Cardiac muscle cell (in vitro differentiated cells and primary cell): ENCODE measurements at regions not wholly inside any gene's neighbourhood (a gene's known extent, or its start where the extent isn't known, plus 50 kb on each side); places are given as distances from the start of the nearest gene placed in this dataset.

Experiments used
- DNase-seq, 2 donors: peaks; one replicate each; pipeline versions ENCODE4 v3.0.0 to v3.0.0-alpha.2; 2010 to 2017; ENCODE audit warnings: low read depth in 1 of 2, low spot score in 1 of 2
- H3K27ac ChIP-seq: fragments of 200-600 bp; sonication (generic); 2 replicates; pipeline ENCODE4 v1.5.1; 2016
- H3K27me3 ChIP-seq: fragments of 200-600 bp; sonication (generic); 2 replicates; pipeline ENCODE4 v1.6.0; 2016; ENCODE audit warnings: control low read depth
- H3K36me3 ChIP-seq: fragments of 200-600 bp; sonication (generic); 2 replicates; pipeline ENCODE4 v1.5.1; 2016; ENCODE audit warnings: control low read depth
- H3K4me1 ChIP-seq: fragments of 200-600 bp; sonication (generic); 2 replicates; pipeline ENCODE4 v1.8.1; 2017; ENCODE audit warnings: low read depth, mild to moderate bottlenecking, mixed run types
- H3K4me3 ChIP-seq: fragments of 200-600 bp; sonication (generic); 2 replicates; pipeline ENCODE4 v1.5.1; 2016; ENCODE audit warnings: mild to moderate bottlenecking
- H3K9me3 ChIP-seq: fragments of 200-600 bp; sonication (generic); 2 replicates; pipeline ENCODE4 v1.5.1; 2017; ENCODE audit warnings: low read depth, mild to moderate bottlenecking, control low read depth
- TF ChIP-seq, protein P1 (sequence below): IDR thresholded peaks from 2 replicates; pipeline ENCODE4 v1.5.1; 2012; ENCODE audit warnings: low read depth, mild to moderate bottlenecking, low read length

DNA sequence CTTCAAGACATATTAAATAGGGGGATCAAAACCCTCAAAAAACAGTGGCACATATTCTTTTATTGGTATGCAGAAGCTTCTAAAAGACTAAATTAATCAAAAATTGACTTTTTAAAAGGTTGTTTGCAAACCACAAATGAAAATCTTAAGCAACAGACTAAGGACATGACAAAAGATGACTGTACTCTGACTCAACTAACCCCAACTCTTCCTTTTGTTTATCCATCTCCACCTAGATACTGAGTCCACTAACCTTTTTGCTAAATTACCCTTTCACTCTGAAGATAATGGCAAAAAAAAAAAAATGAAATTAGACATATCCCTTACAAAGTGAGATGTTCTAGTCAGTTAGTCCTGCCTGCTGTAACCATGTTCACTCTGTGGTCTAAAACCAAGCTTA, 91.6 kb upstream of the NLRP2B start:
- Histone ChIP-seq H3K27ac (no peak overlapping the region), H3K9me3 (no peaks in the 10 kb centered on the region)

GRCh38 chrX:57752866-57753265, 72.8 kb upstream of the NLRP2B start:
- H3K27ac ChIP-seq: no peak overlapping the region
- TF ChIP-seq, protein P1, sequence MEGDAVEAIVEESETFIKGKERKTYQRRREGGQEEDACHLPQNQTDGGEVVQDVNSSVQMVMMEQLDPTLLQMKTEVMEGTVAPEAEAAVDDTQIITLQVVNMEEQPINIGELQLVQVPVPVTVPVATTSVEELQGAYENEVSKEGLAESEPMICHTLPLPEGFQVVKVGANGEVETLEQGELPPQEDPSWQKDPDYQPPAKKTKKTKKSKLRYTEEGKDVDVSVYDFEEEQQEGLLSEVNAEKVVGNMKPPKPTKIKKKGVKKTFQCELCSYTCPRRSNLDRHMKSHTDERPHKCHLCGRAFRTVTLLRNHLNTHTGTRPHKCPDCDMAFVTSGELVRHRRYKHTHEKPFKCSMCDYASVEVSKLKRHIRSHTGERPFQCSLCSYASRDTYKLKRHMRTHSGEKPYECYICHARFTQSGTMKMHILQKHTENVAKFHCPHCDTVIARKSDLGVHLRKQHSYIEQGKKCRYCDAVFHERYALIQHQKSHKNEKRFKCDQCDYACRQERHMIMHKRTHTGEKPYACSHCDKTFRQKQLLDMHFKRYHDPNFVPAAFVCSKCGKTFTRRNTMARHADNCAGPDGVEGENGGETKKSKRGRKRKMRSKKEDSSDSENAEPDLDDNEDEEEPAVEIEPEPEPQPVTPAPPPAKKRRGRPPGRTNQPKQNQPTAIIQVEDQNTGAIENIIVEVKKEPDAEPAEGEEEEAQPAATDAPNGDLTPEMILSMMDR: no peak
- no peak overlapping the region for H3K4me3 ChIP-seq
- no peaks in the 10 kb centered on the region for H3K9me3 ChIP-seq
- H3K4me1 ChIP-seq: no peaks in the 10 kb centered on the region
- H3K27me3 ChIP-seq: no peaks in the 10 kb centered on the region
- H3K36me3 ChIP-seq: no peaks in the 10 kb centered on the region
- no peak for DNase-seq

More for the DNA sequence above, 91.6 kb upstream of the NLRP2B start:
- Histone ChIP-seq H3K4me1 (no peaks in the 10 kb centered on the region), H3K27me3 (no peaks in the 10 kb centered on the region), H3K4me3 (no peak overlapping the region), H3K36me3 (no peaks in the 10 kb centered on the region)
- DNase-seq: no peak
- TF ChIP-seq, protein P1: no peak

GRCh38 chrX:57741107-57741506, 61.0 kb upstream of the NLRP2B start:
- Histone ChIP-seq H3K4me3 (no peak overlapping the region), H3K27ac (no peak overlapping the region), H3K36me3 (no peaks in the 10 kb centered on the region), H3K27me3 (no peaks in the 10 kb centered on the region), H3K9me3 (no peaks in the 10 kb centered on the region), H3K4me1 (no peaks in the 10 kb centered on the region)
- DNase-seq: no peak
- TF ChIP-seq, protein P1: no peak

- Histone ChIP-seq H3K27ac (no peak overlapping the region), H3K4me3 (no peak overlapping the region), H3K4me1 (no peaks in the 10 kb centered on the region), H3K9me3 (peaks cover 4% of the 10 kb centered on the region), H3K36me3 (no peaks in the 10 kb centered on the region), H3K27me3 (no peaks in the 10 kb centered on the region)
- TF ChIP-seq, protein P1: no peak
- no peak for DNase-seq
Observed at GRCh38 chrX:57737881-57738280, 57.8 kb upstream of the NLRP2B start.
